Mammary epithelial cell (primary cell): ENCODE measurements at regions not wholly inside any gene's neighbourhood (a gene's known extent, or its start where the extent isn't known, plus 50 kb on each side); places are given as distances from the start of the nearest gene placed in this dataset.

Experiments
- EZH2 ChIP-seq: IDR thresholded peaks from 2 replicates; pipeline ENCODE4 v1.6.1; 2012; ENCODE audit warnings: low read length, inconsistent platforms, borderline replicate concordance
- TF ChIP-seq, protein P1 (sequence below), 2 donors: IDR thresholded peaks in 1 of 2; conservative IDR thresholded peaks in 1 of 2; 2 replicates each; pipeline ENCODE4 v1.5.1; 2011 to 2012; ENCODE audit warnings: inconsistent platforms in 2 of 2, low read length in 2 of 2, mild to moderate bottlenecking in 2 of 2, control low read depth in 1 of 2, low read depth in 1 of 2; ENCODE audit not compliant: insufficient read depth in 1 of 2; ENCODE audit errors: extremely low read depth in 1 of 2

DNA sequence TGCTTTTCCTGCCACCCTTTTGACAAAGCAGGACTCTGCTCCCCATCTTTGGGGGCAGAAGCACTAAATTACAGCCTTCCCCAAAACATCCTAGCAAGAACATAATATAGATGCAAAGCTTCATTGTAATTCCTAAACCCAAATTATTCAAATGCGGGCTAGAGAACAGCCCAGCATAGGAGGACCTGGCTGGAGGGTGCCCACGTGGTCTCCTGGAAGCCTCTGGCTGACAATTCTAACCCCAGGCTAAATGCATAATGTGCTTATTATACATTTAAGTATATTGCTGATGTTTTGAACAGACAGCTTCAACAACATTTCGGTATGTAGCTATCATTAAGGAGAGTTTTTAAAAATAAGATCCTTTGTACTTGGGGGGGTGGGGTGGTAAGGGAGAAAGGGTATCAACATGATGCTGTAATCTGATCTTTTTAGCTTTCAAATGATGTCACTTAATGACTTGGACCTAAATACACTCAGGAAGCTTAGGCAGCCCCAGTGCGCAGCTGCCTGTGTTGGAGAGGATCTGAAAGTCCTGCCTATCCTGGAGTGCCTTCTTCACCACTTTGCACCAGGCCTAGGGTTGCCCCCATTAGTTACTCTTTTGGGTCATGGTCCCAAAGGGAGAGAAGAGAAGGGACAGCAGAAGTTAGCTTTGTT lies 57.2 kb upstream of the USP3 start:
- TF ChIP-seq, protein P1, sequence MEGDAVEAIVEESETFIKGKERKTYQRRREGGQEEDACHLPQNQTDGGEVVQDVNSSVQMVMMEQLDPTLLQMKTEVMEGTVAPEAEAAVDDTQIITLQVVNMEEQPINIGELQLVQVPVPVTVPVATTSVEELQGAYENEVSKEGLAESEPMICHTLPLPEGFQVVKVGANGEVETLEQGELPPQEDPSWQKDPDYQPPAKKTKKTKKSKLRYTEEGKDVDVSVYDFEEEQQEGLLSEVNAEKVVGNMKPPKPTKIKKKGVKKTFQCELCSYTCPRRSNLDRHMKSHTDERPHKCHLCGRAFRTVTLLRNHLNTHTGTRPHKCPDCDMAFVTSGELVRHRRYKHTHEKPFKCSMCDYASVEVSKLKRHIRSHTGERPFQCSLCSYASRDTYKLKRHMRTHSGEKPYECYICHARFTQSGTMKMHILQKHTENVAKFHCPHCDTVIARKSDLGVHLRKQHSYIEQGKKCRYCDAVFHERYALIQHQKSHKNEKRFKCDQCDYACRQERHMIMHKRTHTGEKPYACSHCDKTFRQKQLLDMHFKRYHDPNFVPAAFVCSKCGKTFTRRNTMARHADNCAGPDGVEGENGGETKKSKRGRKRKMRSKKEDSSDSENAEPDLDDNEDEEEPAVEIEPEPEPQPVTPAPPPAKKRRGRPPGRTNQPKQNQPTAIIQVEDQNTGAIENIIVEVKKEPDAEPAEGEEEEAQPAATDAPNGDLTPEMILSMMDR (conservative IDR thresholded peaks at IDR 0.05 in 1 of 2, IDR thresholded peaks at IDR 0.05 in 1 of 2; ENCODE audit: extremely low read depth in 1 of 2, insufficient read depth in 1 of 2, low read depth in 1 of 2, low read length in 2 of 2): no peak
- no peak for TF ChIP-seq EZH2
